ENCODE measurements at regions not wholly inside any gene's neighbourhood (a gene's known extent, or its start where the extent isn't known, plus 50 kb on each side); places are given as distances from the start of the nearest gene placed in this dataset.
A peak's percentile ranks its signal among the peaks of the same experiment; 100 is the strongest.
"Not testable (repeated sequence)": the region's sequence is repeated elsewhere in the genome, so short reads cannot be mapped to it uniquely, and the experiment has no call there.

- H3K79me2 ChIP-seq (ENCODE audit: control insufficient read depth, insufficient read depth, low read length), result no peaks in the 10 kb centered on the region
- no peak overlapping the region for H4K5ac ChIP-seq (ENCODE audit: low read length)
- DNase-seq, result no peak
- no peak overlapping the region for H3K27ac ChIP-seq (ENCODE audit: low read depth, low read length)
- H3K56ac ChIP-seq (ENCODE audit: low read length), result no peak overlapping the region
- WGBS (ENCODE audit: extremely low coverage, insufficient coverage, low lambda C conversion rate), result no CpG with 5 or more reads among the region's 3 CpGs
- H3K4ac ChIP-seq (ENCODE audit: low read depth, low read length), result no peak overlapping the region
- no peaks in the 10 kb centered on the region for H3K79me1 ChIP-seq (ENCODE audit: low read length)
- H2BK120ac ChIP-seq (ENCODE audit: low read depth, low read length), result no peak overlapping the region
- no peak overlapping the region for H2BK5ac ChIP-seq (ENCODE audit: low read length)
- H2AK5ac ChIP-seq (ENCODE audit: low read length), result no peak overlapping the region
- no peaks in the 10 kb centered on the region for H3K4me1 ChIP-seq (ENCODE audit: control insufficient read depth, low read depth, low read length)
- no peak overlapping the region for H3K23ac ChIP-seq (ENCODE audit: low read length)
- H3K18ac ChIP-seq (ENCODE audit: low read length), result no peak overlapping the region
- H3K36me3 ChIP-seq (ENCODE audit: control insufficient read depth, insufficient read depth, low read length), result no peaks in the 10 kb centered on the region
- H3K4me2 ChIP-seq (ENCODE audit: low read length), result no peak overlapping the region
- no peak overlapping the region for H4K8ac ChIP-seq (ENCODE audit: low read depth, low read length)
- no peak overlapping the region for H3K4me3 ChIP-seq (ENCODE audit: low read length)
- H2BK15ac ChIP-seq (replicated peaks; ENCODE audit: low read depth), result no peak overlapping the region
- H3K9ac ChIP-seq (ENCODE audit: low read length), result no peak overlapping the region
- no peaks in the 10 kb centered on the region for H3K27me3 ChIP-seq (ENCODE audit: insufficient read depth, low read length, poor library complexity)
These were observed 112.1 kb upstream of the NEGR1 start for GRCh38 chr1:72394457-72394856.

- no peak overlapping the region for H3K4ac ChIP-seq (ENCODE audit: low read depth, low read length)
- H3K9ac ChIP-seq (ENCODE audit: low read length), result no peak overlapping the region
- H2AK5ac ChIP-seq (ENCODE audit: low read length), result no peak overlapping the region
- H3K4me3 ChIP-seq (ENCODE audit: low read length), result no peak overlapping the region
- H3K79me1 ChIP-seq (ENCODE audit: low read length), result no peaks in the 10 kb centered on the region
- no peak overlapping the region for H2BK15ac ChIP-seq (replicated peaks; ENCODE audit: low read depth)
- H3K36me3 ChIP-seq (ENCODE audit: control insufficient read depth, insufficient read depth, low read length), result no peaks in the 10 kb centered on the region
- DNase-seq, result no peak
- no peak overlapping the region for H2BK120ac ChIP-seq (ENCODE audit: low read depth, low read length)
- H4K8ac ChIP-seq (ENCODE audit: low read depth, low read length), result no peak overlapping the region
- no CpG with 5 or more reads among the region's 2 CpGs for WGBS (ENCODE audit: extremely low coverage, insufficient coverage, low lambda C conversion rate)
- no peak overlapping the region for H2BK5ac ChIP-seq (ENCODE audit: low read length)
- H4K5ac ChIP-seq (ENCODE audit: low read length), result no peak overlapping the region
- no peak overlapping the region for H3K18ac ChIP-seq (ENCODE audit: low read length)
- H3K27ac ChIP-seq (ENCODE audit: low read depth, low read length), result no peak overlapping the region
- no peaks in the 10 kb centered on the region for H3K79me2 ChIP-seq (ENCODE audit: control insufficient read depth, insufficient read depth, low read length)
- H3K56ac ChIP-seq (ENCODE audit: low read length), result no peak overlapping the region
- no peaks in the 10 kb centered on the region for H3K27me3 ChIP-seq (ENCODE audit: insufficient read depth, low read length, poor library complexity)
- no peak overlapping the region for H3K4me2 ChIP-seq (ENCODE audit: low read length)
- H3K4me1 ChIP-seq (ENCODE audit: control insufficient read depth, low read depth, low read length), result no peaks in the 10 kb centered on the region
- no peak overlapping the region for H3K23ac ChIP-seq (ENCODE audit: low read length)
These were observed 96.7 kb upstream of the NEGR1 start for GRCh38 chr1:72379072-72379471.

GRCh38 chr1:72375226-72375625 lies 92.9 kb upstream of the NEGR1 start:
- Histone ChIP-seq H2BK120ac (ENCODE audit: low read depth, low read length) (no peak overlapping the region), H2BK5ac (ENCODE audit: low read length) (no peak overlapping the region), H2BK15ac (replicated peaks; ENCODE audit: low read depth) (no peak overlapping the region), H3K4me1 (ENCODE audit: control insufficient read depth, low read depth, low read length) (peaks cover 3% of the 10 kb centered on the region), H3K56ac (ENCODE audit: low read length) (no peak overlapping the region), H3K79me2 (ENCODE audit: control insufficient read depth, insufficient read depth, low read length) (no peaks in the 10 kb centered on the region), H3K9ac (ENCODE audit: low read length) (no peak overlapping the region), H3K36me3 (ENCODE audit: control insufficient read depth, insufficient read depth, low read length) (no peaks in the 10 kb centered on the region), H3K4me2 (ENCODE audit: low read length) (no peak overlapping the region), H3K4ac (ENCODE audit: low read depth, low read length) (no peak overlapping the region), H3K4me3 (ENCODE audit: low read length) (no peak overlapping the region), H4K5ac (ENCODE audit: low read length) (no peak overlapping the region), H2AK5ac (ENCODE audit: low read length) (no peak overlapping the region), H4K8ac (ENCODE audit: low read depth, low read length) (no peak overlapping the region), H3K27ac (ENCODE audit: low read depth, low read length) (no peak overlapping the region), H3K23ac (ENCODE audit: low read length) (no peak overlapping the region), H3K27me3 (ENCODE audit: insufficient read depth, low read length, poor library complexity) (no peaks in the 10 kb centered on the region), H3K18ac (ENCODE audit: low read length) (no peak overlapping the region), H3K79me1 (ENCODE audit: low read length) (no peaks in the 10 kb centered on the region)
- no peak for DNase-seq

GRCh38 chr1:72371259-72372035 lies 89.1 kb upstream of the NEGR1 start:
- Histone ChIP-seq H2AK5ac (ENCODE audit: low read length) (no peak overlapping the region), H3K4ac (ENCODE audit: low read depth, low read length) (no peak overlapping the region), H3K4me2 (ENCODE audit: low read length) (no peak overlapping the region), H3K4me3 (ENCODE audit: low read length) (no peak overlapping the region), H3K79me2 (ENCODE audit: control insufficient read depth, insufficient read depth, low read length) (no peaks in the 10 kb centered on the region), H3K79me1 (ENCODE audit: low read length) (no peaks in the 10 kb centered on the region), H3K4me1 (ENCODE audit: control insufficient read depth, low read depth, low read length) (peaks cover 3% of the 10 kb centered on the region), H3K9ac (ENCODE audit: low read length) (no peak overlapping the region), H3K23ac (ENCODE audit: low read length) (no peak overlapping the region), H2BK120ac (ENCODE audit: low read depth, low read length) (no peak overlapping the region), H2BK15ac (replicated peaks; ENCODE audit: low read depth) (no peak overlapping the region), H4K8ac (ENCODE audit: low read depth, low read length) (no peak overlapping the region), H3K36me3 (ENCODE audit: control insufficient read depth, insufficient read depth, low read length) (no peaks in the 10 kb centered on the region), H3K18ac (ENCODE audit: low read length) (no peak overlapping the region), H4K5ac (ENCODE audit: low read length) (no peak overlapping the region), H3K56ac (ENCODE audit: low read length) (no peak overlapping the region), H2BK5ac (ENCODE audit: low read length) (no peak overlapping the region), H3K27ac (ENCODE audit: low read depth, low read length) (no peak overlapping the region), H3K27me3 (ENCODE audit: insufficient read depth, low read length, poor library complexity) (no peaks in the 10 kb centered on the region)
- no CpG with 5 or more reads among the region's 3 CpGs for WGBS (ENCODE audit: extremely low coverage, insufficient coverage, low lambda C conversion rate)
- peak; percentile 23 for DNase-seq

GRCh38 chr1:72370836-72371235 lies 88.5 kb upstream of the NEGR1 start:
- not testable (repeated sequence) for H2BK120ac ChIP-seq (ENCODE audit: low read depth, low read length); H3K56ac ChIP-seq (ENCODE audit: low read length); H3K27me3 ChIP-seq (ENCODE audit: insufficient read depth, low read length, poor library complexity); H3K9ac ChIP-seq (ENCODE audit: low read length); H3K27ac ChIP-seq (ENCODE audit: low read depth, low read length); H3K4me1 ChIP-seq (ENCODE audit: control insufficient read depth, low read depth, low read length); H2AK5ac ChIP-seq (ENCODE audit: low read length); H3K18ac ChIP-seq (ENCODE audit: low read length); H3K79me1 ChIP-seq (ENCODE audit: low read length); DNase-seq; H2BK5ac ChIP-seq (ENCODE audit: low read length); H3K79me2 ChIP-seq (ENCODE audit: control insufficient read depth, insufficient read depth, low read length); H4K5ac ChIP-seq (ENCODE audit: low read length); H3K4me3 ChIP-seq (ENCODE audit: low read length); H3K36me3 ChIP-seq (ENCODE audit: control insufficient read depth, insufficient read depth, low read length); H3K23ac ChIP-seq (ENCODE audit: low read length); H4K8ac ChIP-seq (ENCODE audit: low read depth, low read length); H2BK15ac ChIP-seq (replicated peaks; ENCODE audit: low read depth); H3K4me2 ChIP-seq (ENCODE audit: low read length); H3K4ac ChIP-seq (ENCODE audit: low read depth, low read length)
- WGBS (ENCODE audit: extremely low coverage, insufficient coverage, low lambda C conversion rate), result no CpG with 5 or more reads among the region's 3 CpGs

Measured in mesendoderm (in vitro differentiated cells).